ENCODE measurements at regions not wholly inside any gene's neighbourhood (a gene's known extent, or its start where the extent isn't known, plus 50 kb on each side); places are given as distances from the start of the nearest gene placed in this dataset.

GRCh38 chr2:41865263-41865662 is 182.6 kb upstream of the PKDCC start:
- Mint-ChIP-seq H3K9me3 (ENCODE audit: low read depth) (no peaks in the 10 kb centered on the region), H3K27me3 (peaks cover 4% of the 10 kb centered on the region), H3K4me3 (no peak overlapping the region), H3K36me3 (no peaks in the 10 kb centered on the region), H3K4me1 (ENCODE audit: low read depth) (no peaks in the 10 kb centered on the region), H3K27ac (no peak overlapping the region)

DNA sequence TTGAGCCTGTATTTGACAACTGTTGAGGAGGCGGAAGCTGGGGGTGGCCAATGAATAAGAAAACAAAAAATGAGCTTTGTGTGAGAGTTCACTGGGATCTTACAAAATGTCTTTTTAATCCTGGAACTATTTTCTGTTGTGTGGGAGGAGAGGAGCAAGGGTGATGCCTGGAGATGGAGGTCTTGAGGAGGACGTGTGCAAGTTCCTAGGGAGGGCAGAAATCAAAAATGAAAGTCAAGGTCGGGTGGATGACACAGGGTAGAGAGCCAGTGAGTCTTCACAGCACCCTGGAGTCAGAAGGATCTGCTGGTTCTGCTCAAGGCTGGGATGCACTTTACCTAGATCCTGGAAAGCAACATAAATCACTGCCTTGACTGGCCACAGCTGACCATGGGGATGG is 180.3 kb upstream of the PKDCC start:
- no peaks in the 10 kb centered on the region for H3K36me3 Mint-ChIP-seq
- H3K9me3 Mint-ChIP-seq (ENCODE audit: low read depth), result no peaks in the 10 kb centered on the region
- H3K4me1 Mint-ChIP-seq (ENCODE audit: low read depth), result no peaks in the 10 kb centered on the region
- H3K4me3 Mint-ChIP-seq, result no peak overlapping the region
- H3K27ac Mint-ChIP-seq, result no peak overlapping the region
- H3K27me3 Mint-ChIP-seq, result no peaks in the 10 kb centered on the region

GRCh38 chr2:41869542-41870264 is 178.1 kb upstream of the PKDCC start:
- no peaks in the 10 kb centered on the region for H3K36me3 Mint-ChIP-seq
- H3K9me3 Mint-ChIP-seq (ENCODE audit: low read depth), result no peaks in the 10 kb centered on the region
- no peaks in the 10 kb centered on the region for H3K27me3 Mint-ChIP-seq
- H3K27ac Mint-ChIP-seq, result no peak overlapping the region
- no peaks in the 10 kb centered on the region for H3K4me1 Mint-ChIP-seq (ENCODE audit: low read depth)
- no peak overlapping the region for H3K4me3 Mint-ChIP-seq

GRCh38 chr2:41870265-41870585 is 177.6 kb upstream of the PKDCC start:
- no peak overlapping the region for H3K4me3 Mint-ChIP-seq
- H3K9me3 Mint-ChIP-seq (ENCODE audit: low read depth), result no peaks in the 10 kb centered on the region
- H3K36me3 Mint-ChIP-seq, result no peaks in the 10 kb centered on the region
- H3K27me3 Mint-ChIP-seq, result no peaks in the 10 kb centered on the region
- no peaks in the 10 kb centered on the region for H3K4me1 Mint-ChIP-seq (ENCODE audit: low read depth)
- H3K27ac Mint-ChIP-seq, result no peak overlapping the region

DNA sequence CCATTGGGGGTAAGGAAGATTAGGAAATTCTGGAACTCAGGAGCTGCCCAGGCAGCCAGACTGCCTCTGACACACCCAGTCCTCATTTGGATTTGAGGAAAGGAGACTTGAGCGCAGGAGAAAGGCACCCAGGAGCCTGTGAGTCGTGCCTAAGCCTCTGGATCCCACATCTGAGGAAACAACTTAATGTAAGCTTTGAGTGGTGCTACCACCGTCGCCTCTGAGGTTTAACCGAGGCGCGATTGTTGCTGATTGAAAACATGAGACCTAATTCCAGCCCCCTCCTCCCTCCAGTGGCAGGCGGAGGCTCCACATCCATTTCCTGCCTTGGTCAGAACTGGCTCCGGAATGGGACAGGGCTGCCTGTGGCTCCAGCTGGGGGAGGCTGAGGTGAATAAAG is 176.7 kb upstream of the PKDCC start:
- H3K4me1 Mint-ChIP-seq (ENCODE audit: low read depth), result no peaks in the 10 kb centered on the region
- H3K36me3 Mint-ChIP-seq, result no peaks in the 10 kb centered on the region
- no peak overlapping the region for H3K4me3 Mint-ChIP-seq
- no peaks in the 10 kb centered on the region for H3K27me3 Mint-ChIP-seq
- H3K9me3 Mint-ChIP-seq (ENCODE audit: low read depth), result no peaks in the 10 kb centered on the region
- H3K27ac Mint-ChIP-seq, result no peak overlapping the region

GRCh38 chr2:41872646-41873045 is 175.2 kb upstream of the PKDCC start:
- Mint-ChIP-seq H3K27me3 (no peaks in the 10 kb centered on the region), H3K4me3 (no peak overlapping the region), H3K4me1 (ENCODE audit: low read depth) (no peaks in the 10 kb centered on the region), H3K36me3 (no peaks in the 10 kb centered on the region), H3K9me3 (ENCODE audit: low read depth) (no peaks in the 10 kb centered on the region), H3K27ac (no peak overlapping the region)

GRCh38 chr2:41873102-41874031 is 174.5 kb upstream of the PKDCC start:
- Mint-ChIP-seq H3K4me1 (ENCODE audit: low read depth) (no peaks in the 10 kb centered on the region), H3K27ac (no peak overlapping the region), H3K4me3 (no peak overlapping the region)

GRCh38 chr2:41877114-41877678 is 170.6 kb upstream of the PKDCC start:
- Mint-ChIP-seq H3K27ac (no peak overlapping the region), H3K27me3 (no peaks in the 10 kb centered on the region), H3K9me3 (ENCODE audit: low read depth) (no peaks in the 10 kb centered on the region), H3K36me3 (no peaks in the 10 kb centered on the region), H3K4me1 (ENCODE audit: low read depth) (no peaks in the 10 kb centered on the region), H3K4me3 (no peak overlapping the region)

More at GRCh38 chr2:41873102-41874031, 174.5 kb upstream of the PKDCC start:
- H3K27me3 Mint-ChIP-seq, result no peaks in the 10 kb centered on the region
- no peaks in the 10 kb centered on the region for H3K9me3 Mint-ChIP-seq (ENCODE audit: low read depth)
- no peaks in the 10 kb centered on the region for H3K36me3 Mint-ChIP-seq

GRCh38 chr2:41878056-41878455 is 169.8 kb upstream of the PKDCC start:
- H3K9me3 Mint-ChIP-seq (ENCODE audit: low read depth), result no peaks in the 10 kb centered on the region
- no peaks in the 10 kb centered on the region for H3K36me3 Mint-ChIP-seq
- H3K4me3 Mint-ChIP-seq, result no peak overlapping the region
- no peak overlapping the region for H3K27ac Mint-ChIP-seq
- no peaks in the 10 kb centered on the region for H3K27me3 Mint-ChIP-seq
- H3K4me1 Mint-ChIP-seq (ENCODE audit: low read depth), result no peaks in the 10 kb centered on the region

DNA sequence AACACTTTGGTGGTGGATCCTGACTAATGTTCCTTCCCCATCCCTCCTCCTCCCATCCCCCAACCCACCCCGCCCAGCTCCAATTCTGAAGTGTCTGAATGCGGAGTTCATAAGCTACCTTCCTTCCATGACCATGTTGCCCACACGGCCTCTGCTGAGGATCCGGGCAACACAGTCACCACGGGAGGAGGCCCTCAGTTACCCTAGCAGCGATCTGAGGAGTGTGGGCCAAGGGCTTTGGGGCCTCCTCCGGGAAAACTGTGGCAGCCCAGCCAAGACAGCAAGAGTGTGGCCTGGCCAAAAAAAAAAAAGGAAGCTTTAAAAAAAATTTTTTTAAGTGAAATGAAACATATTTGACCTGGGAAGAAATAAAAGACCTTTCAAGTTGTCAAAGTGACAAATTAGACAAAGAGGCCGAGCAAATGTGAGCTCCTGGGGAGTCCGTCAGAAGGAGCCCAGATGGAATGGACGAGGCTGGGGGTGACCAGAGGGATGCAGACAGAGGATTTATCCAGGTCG is 169.0 kb upstream of the PKDCC start:
- Mint-ChIP-seq H3K36me3 (no peaks in the 10 kb centered on the region), H3K9me3 (ENCODE audit: low read depth) (no peaks in the 10 kb centered on the region)

DNA sequence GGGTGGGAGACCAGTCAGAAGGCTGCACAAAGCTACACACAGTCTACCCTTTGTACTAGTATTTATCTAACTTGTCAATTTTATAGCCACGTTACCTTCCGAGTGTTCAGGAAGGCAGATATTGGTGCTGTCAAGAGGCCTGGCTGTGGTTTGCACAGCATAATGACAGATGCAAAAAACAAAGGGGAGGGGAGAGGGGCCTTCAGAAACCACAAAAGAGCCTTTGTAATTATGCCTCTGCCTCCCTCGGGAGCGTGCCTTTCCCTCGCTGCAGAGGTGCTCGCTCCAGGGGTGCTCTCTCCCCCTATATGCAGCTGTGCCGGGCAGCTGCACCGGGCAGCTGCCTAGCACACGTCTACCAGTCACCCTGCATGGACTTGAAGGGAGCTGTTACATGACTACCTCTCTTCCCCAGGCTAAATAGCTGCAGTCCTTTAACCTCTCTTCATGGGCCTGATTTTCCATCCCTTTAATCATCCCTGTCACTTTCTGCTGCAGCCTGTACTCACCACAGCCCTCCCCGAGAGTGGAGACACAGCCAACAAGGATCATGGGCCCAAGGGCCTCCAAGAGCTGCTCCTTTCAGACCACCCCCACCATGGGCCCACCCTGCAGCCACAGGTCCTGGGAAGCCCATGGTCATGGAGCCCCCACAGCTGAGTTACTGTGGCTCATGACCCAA is 168.4 kb upstream of the PKDCC start:
- no peaks in the 10 kb centered on the region for H3K36me3 Mint-ChIP-seq
- H3K9me3 Mint-ChIP-seq (ENCODE audit: low read depth), result no peaks in the 10 kb centered on the region
- H3K27me3 Mint-ChIP-seq, result no peaks in the 10 kb centered on the region
- no peak overlapping the region for H3K4me3 Mint-ChIP-seq
- H3K4me1 Mint-ChIP-seq (ENCODE audit: low read depth), result no peaks in the 10 kb centered on the region
- no peak overlapping the region for H3K27ac Mint-ChIP-seq

More for the DNA sequence above, 169.0 kb upstream of the PKDCC start:
- no peaks in the 10 kb centered on the region for H3K27me3 Mint-ChIP-seq
- H3K4me3 Mint-ChIP-seq, result no peak overlapping the region
- no peak overlapping the region for H3K27ac Mint-ChIP-seq
- H3K4me1 Mint-ChIP-seq (ENCODE audit: low read depth), result no peaks in the 10 kb centered on the region

DNA sequence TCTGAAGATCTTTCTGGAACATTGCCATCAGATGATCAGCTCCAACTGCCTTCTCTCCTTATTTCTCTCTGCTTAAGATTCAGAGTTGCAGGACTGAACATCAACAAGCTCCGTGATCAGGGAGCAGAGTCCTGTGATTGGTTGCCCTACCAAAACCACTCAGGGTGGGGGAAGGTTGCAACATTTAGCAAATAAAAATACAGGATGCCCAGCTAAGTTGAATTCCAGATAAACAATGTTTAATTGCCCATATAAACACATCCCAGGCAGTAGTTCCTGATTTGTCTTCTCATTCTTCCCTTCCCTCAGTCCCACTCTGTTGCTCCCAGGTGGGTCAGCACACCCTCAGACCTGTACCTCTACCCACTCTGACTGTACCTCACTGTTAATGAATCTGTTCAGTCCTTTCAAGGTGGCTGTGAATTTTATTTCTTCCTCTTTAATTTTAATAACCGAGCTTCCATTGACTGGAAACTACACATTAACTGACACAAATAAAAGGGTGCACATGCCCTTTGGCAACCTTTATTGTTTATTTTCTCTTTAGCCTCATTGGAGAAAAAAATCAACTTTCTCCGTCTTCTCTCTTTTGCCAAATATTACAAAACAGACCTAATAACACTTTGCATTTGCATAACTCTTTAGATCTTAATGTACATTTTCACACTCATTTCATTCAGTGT is 167.1 kb upstream of the PKDCC start:
- Mint-ChIP-seq H3K27ac (no peak overlapping the region), H3K4me3 (no peak overlapping the region), H3K9me3 (ENCODE audit: low read depth) (no peaks in the 10 kb centered on the region), H3K27me3 (no peaks in the 10 kb centered on the region), H3K36me3 (no peaks in the 10 kb centered on the region), H3K4me1 (ENCODE audit: low read depth) (no peaks in the 10 kb centered on the region)

- Mint-ChIP-seq H3K27me3 (no peaks in the 10 kb centered on the region), H3K9me3 (ENCODE audit: low read depth) (no peaks in the 10 kb centered on the region), H3K27ac (no peak overlapping the region), H3K36me3 (no peaks in the 10 kb centered on the region), H3K4me1 (ENCODE audit: low read depth) (no peaks in the 10 kb centered on the region), H3K4me3 (no peak overlapping the region)
These were observed 166.6 kb upstream of the PKDCC start for GRCh38 chr2:41881249-41881648.

DNA sequence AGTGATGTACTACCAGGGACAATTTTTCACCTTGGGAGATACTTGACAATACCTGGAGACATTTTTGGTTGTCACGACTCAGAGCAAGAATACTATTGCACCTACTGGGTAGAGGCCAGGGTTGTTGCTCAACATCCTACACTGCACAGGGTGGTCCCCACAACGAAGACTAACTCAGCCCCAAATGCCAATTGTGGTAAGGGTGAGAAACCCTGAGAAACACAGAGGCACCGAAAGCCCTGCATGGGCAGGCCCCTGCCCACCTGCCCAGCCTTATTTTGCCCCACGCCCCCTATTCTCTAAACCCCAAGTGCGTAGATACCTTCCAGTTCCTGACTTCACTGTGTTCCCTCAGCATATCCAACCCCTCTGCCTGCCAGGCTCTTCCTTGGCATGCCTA is 163.1 kb upstream of the PKDCC start:
- no peaks in the 10 kb centered on the region for H3K27me3 Mint-ChIP-seq
- H3K27ac Mint-ChIP-seq, result no peak overlapping the region
- no peaks in the 10 kb centered on the region for H3K4me1 Mint-ChIP-seq (ENCODE audit: low read depth)
- no peaks in the 10 kb centered on the region for H3K9me3 Mint-ChIP-seq (ENCODE audit: low read depth)
- H3K4me3 Mint-ChIP-seq, result no peak overlapping the region
- H3K36me3 Mint-ChIP-seq, result no peaks in the 10 kb centered on the region
